ENCODE measurements at regions not wholly inside any gene's neighbourhood (a gene's known extent, or its start where the extent isn't known, plus 50 kb on each side); places are given as distances from the start of the nearest gene placed in this dataset.

- no peak for TF ChIP-seq CTCF (IDR thresholded peaks at IDR 0.05; ENCODE audit: low read depth, low read length, missing control alignments)
These were observed 94.3 kb downstream of the ASB1 start for GRCh38 chr2:238521002-238521401.

GRCh38 chr2:238521870-238522269, 95.1 kb downstream of the ASB1 start:
- DNase-seq (ENCODE audit: low read depth): no peak
- TF ChIP-seq CTCF (IDR thresholded peaks at IDR 0.05; ENCODE audit: low read depth, low read length, missing control alignments): no peak
- H3K4me3 ChIP-seq (ENCODE audit: low read depth, low read length): no peak overlapping the region

More at GRCh38 chr2:238521002-238521401, 94.3 kb downstream of the ASB1 start:
- H3K4me3 ChIP-seq (ENCODE audit: low read depth, low read length): no peak overlapping the region
- DNase-seq (ENCODE audit: low read depth): no peak

GRCh38 chr2:238523158-238524110, 96.7 kb downstream of the ASB1 start:
- no peak for TF ChIP-seq CTCF (IDR thresholded peaks at IDR 0.05; ENCODE audit: low read depth, low read length, missing control alignments)
- DNase-seq (ENCODE audit: low read depth): no peak
- no peak overlapping the region for H3K4me3 ChIP-seq (ENCODE audit: low read depth, low read length)

- TF ChIP-seq CTCF (IDR thresholded peaks at IDR 0.05; ENCODE audit: low read depth, low read length, missing control alignments): no peak
- DNase-seq (ENCODE audit: low read depth): no peak
- no peak overlapping the region for H3K4me3 ChIP-seq (ENCODE audit: low read depth, low read length)
These were observed 97.8 kb downstream of the ASB1 start for GRCh38 chr2:238524426-238524983.

- no peak overlapping the region for H3K4me3 ChIP-seq (ENCODE audit: low read depth, low read length)
- no peak for TF ChIP-seq CTCF (IDR thresholded peaks at IDR 0.05; ENCODE audit: low read depth, low read length, missing control alignments)
- DNase-seq (ENCODE audit: low read depth): no peak
These were observed 99.3 kb downstream of the ASB1 start for GRCh38 chr2:238525990-238526389.

- DNase-seq (ENCODE audit: low read depth): no peak
- no peak for TF ChIP-seq CTCF (IDR thresholded peaks at IDR 0.05; ENCODE audit: low read depth, low read length, missing control alignments)
- H3K4me3 ChIP-seq (ENCODE audit: low read depth, low read length): no peak overlapping the region
These were observed 100.8 kb downstream of the ASB1 start for GRCh38 chr2:238527565-238527964.
